ENCODE measurements at regions not wholly inside any gene's neighbourhood (a gene's known extent, or its start where the extent isn't known, plus 50 kb on each side); places are given as distances from the start of the nearest gene placed in this dataset.

DNA sequence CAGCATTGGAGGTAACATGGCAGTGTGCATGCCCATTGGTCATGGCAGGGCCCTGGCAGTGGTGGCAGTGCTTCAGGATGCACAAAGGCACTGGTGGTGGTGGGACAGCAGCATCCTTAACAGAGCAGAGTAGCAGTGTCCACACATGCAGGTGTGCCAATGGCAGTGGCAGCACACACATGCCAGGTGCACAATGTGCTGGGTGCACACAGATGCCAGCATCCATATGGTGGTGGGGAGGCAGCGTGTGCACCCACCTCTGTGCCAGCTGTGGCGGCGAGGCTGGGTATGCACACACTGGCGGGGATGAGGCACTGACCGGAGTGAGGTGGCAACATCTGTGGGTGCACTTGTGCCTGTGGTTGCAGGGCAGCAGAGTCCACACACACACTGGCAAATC is 150.6 kb downstream of the SI start:
- no peaks in the 10 kb centered on the region for H3K4me1 ChIP-seq (ENCODE audit: low read depth)
- H3K27me3 ChIP-seq = no peaks in the 10 kb centered on the region
- TF ChIP-seq, protein P1, sequence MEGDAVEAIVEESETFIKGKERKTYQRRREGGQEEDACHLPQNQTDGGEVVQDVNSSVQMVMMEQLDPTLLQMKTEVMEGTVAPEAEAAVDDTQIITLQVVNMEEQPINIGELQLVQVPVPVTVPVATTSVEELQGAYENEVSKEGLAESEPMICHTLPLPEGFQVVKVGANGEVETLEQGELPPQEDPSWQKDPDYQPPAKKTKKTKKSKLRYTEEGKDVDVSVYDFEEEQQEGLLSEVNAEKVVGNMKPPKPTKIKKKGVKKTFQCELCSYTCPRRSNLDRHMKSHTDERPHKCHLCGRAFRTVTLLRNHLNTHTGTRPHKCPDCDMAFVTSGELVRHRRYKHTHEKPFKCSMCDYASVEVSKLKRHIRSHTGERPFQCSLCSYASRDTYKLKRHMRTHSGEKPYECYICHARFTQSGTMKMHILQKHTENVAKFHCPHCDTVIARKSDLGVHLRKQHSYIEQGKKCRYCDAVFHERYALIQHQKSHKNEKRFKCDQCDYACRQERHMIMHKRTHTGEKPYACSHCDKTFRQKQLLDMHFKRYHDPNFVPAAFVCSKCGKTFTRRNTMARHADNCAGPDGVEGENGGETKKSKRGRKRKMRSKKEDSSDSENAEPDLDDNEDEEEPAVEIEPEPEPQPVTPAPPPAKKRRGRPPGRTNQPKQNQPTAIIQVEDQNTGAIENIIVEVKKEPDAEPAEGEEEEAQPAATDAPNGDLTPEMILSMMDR (IDR thresholded peaks at IDR 0.05; ENCODE audit: low read depth, low read length) = no peak
- H3K4me3 ChIP-seq = no peak overlapping the region
- DNase-seq (ENCODE audit: low read depth in 1 of 2, low spot score in 1 of 2) = no peak
- H3K36me3 ChIP-seq = no peaks in the 10 kb centered on the region
- no peak overlapping the region for H3K27ac ChIP-seq
- H3K9me3 ChIP-seq (ENCODE audit: low read depth) = no peaks in the 10 kb centered on the region

DNA sequence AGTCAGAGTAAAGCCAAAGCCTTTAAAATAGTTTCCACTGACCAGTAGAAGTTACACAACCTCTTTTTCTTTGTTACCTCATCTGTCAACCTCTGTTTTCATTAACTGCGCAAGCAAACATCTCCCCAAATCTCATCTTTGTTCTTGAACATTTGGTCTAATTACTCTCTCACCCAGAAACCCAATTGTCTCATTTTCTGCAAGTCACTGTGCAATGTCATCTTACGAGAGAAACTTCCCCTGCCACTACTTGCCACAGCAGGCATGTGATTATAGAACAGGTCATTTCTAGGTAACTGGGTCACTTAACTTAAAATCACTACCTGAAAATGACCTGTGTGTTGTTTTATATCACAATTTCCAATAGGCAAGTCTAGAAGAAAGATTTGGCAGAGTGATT is 159.4 kb downstream of the SI start:
- Histone ChIP-seq H3K27me3 (no peaks in the 10 kb centered on the region), H3K4me1 (ENCODE audit: low read depth) (peaks cover 5% of the 10 kb centered on the region), H3K4me3 (no peak overlapping the region), H3K9me3 (ENCODE audit: low read depth) (no peaks in the 10 kb centered on the region), H3K36me3 (no peaks in the 10 kb centered on the region), H3K27ac (no peak overlapping the region)
- DNase-seq (ENCODE audit: low read depth in 1 of 2, low spot score in 1 of 2) = peak in 1 of 2 donors; percentile 4
- TF ChIP-seq, protein P1 (IDR thresholded peaks at IDR 0.05; ENCODE audit: low read depth, low read length) = no peak

DNA sequence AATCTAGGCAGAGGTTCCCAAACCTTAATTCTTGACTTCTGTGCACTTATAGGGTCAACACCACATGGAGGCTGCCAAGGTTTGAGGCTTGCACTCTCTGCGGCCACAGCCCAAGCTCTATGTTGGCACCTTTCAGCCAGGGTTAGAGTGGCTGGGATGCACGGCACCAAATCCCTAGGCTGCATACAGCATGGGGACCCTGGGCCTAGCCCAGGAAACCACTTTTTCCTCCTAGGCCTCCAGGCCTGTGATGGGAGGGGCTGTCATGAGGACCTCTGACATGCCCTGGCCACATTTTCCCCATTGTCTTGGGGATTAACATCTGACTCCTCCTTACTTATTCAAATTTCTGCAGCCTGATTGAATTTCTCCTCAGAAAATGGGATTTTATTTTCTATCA is 165.4 kb downstream of the SI start:
- no peaks in the 10 kb centered on the region for H3K4me1 ChIP-seq (ENCODE audit: low read depth)
- no peak overlapping the region for H3K27ac ChIP-seq
- no peak overlapping the region for H3K4me3 ChIP-seq
- DNase-seq (ENCODE audit: low read depth in 1 of 2, low spot score in 1 of 2) = no peak
- H3K36me3 ChIP-seq = no peaks in the 10 kb centered on the region
- no peaks in the 10 kb centered on the region for H3K9me3 ChIP-seq (ENCODE audit: low read depth)
- no peaks in the 10 kb centered on the region for H3K27me3 ChIP-seq
- TF ChIP-seq, protein P1 (IDR thresholded peaks at IDR 0.05; ENCODE audit: low read depth, low read length) = no peak

DNA sequence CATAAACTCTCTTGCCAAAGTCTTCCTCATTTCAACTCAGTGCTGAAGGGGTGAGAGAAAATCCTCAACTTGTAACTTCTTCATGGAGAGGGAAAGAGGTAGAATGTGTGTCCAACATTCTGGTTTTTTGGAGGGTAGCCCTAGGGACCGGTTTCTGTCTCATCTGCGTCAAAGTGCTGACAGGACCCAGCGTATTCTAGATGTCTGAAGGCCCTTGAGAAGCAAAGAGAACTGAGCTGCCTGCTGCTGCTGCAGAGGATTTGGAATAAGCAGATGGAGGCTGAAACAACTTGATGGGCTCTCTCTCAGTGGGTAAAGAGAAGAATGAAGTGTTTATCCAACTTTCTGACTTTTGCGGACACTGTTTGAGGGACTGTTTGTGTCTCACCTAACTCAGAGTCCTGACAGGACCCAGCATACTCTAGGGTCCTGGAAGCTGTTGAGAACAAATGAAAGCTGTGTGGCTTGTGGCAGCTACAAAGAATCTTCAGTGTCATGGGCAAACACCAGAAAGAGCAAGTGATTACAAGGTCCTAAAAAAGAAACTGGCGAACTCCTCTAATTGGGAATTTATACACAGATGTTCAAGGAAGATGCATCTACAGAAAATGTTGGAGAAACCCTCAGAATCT is 174.4 kb downstream of the SI start:
- Histone ChIP-seq H3K27ac (no peak overlapping the region), H3K4me3 (no peak overlapping the region), H3K36me3 (no peaks in the 10 kb centered on the region), H3K4me1 (ENCODE audit: low read depth) (no peaks in the 10 kb centered on the region), H3K27me3 (no peaks in the 10 kb centered on the region), H3K9me3 (ENCODE audit: low read depth) (no peaks in the 10 kb centered on the region)
- no peak for DNase-seq (ENCODE audit: low read depth in 1 of 2, low spot score in 1 of 2)
- TF ChIP-seq, protein P1 (IDR thresholded peaks at IDR 0.05; ENCODE audit: low read depth, low read length) = no peak

DNA sequence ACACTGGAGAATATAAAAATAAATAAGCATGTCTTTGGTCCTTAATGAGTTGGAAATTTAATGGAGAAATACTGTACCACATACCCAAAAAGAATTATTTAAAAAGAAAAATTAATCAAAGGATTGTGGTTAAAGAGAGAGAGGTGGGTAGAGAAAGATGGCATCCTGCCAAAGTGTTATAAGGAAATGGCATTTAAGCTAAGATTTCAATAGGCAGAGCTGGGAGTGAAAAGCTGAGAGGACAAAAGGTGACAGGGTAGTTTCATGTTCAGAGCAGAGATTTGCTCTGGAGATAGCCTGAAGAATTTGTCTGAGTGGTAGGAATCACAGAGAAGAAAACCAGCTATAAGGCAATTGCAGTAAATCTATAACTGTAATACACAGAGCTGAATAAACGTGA is 181.0 kb downstream of the SI start:
- no peak overlapping the region for H3K27ac ChIP-seq
- H3K36me3 ChIP-seq = no peaks in the 10 kb centered on the region
- TF ChIP-seq, protein P1 (IDR thresholded peaks at IDR 0.05; ENCODE audit: low read depth, low read length) = no peak
- DNase-seq (ENCODE audit: low read depth in 1 of 2, low spot score in 1 of 2) = peak in 1 of 2 donors; percentile 50
- no peaks in the 10 kb centered on the region for H3K4me1 ChIP-seq (ENCODE audit: low read depth)
- no peaks in the 10 kb centered on the region for H3K9me3 ChIP-seq (ENCODE audit: low read depth)
- H3K27me3 ChIP-seq = no peaks in the 10 kb centered on the region
- no peak overlapping the region for H3K4me3 ChIP-seq
